H54 (cell line): ENCODE measurements at regions not wholly inside any gene's neighbourhood (a gene's known extent, or its start where the extent isn't known, plus 50 kb on each side); places are given as distances from the start of the nearest gene placed in this dataset.

ENCODE experiments used
- DNase-seq: peaks from one replicate; pipeline ENCODE4 v3.0.0; 2011; ENCODE audit warnings: low spot score, mixed read lengths; ENCODE audit not compliant: insufficient read length
- FAIRE-seq: peaks from 3 replicates; lab custom pipeline; 2011; peaks lifted over from hg19 to GRCh38; lab: Jason Lieb, UNC
- POLR2A ChIP-seq: IDR thresholded peaks from 2 replicates; pipeline ENCODE4 v1.6.1; 2011; ENCODE audit warnings: low read depth, mild to moderate bottlenecking, low read length

GRCh38 chr6:137787016-137787415 is 80.0 kb upstream of the TNFAIP3 start:
- no peak for TF ChIP-seq POLR2A
- no peak for FAIRE-seq

GRCh38 chr6:137788248-137788647 is 78.8 kb upstream of the TNFAIP3 start:
- no peak for DNase-seq

More at GRCh38 chr6:137787016-137787415, 80.0 kb upstream of the TNFAIP3 start:
- no peak for DNase-seq

GRCh38 chr6:137791281-137792159 is 75.5 kb upstream of the TNFAIP3 start:
- FAIRE-seq (no peak), DNase-seq (no peak)
- no peak for TF ChIP-seq POLR2A

More at GRCh38 chr6:137788248-137788647, 78.8 kb upstream of the TNFAIP3 start:
- no peak for TF ChIP-seq POLR2A
- FAIRE-seq: no peak

GRCh38 chr6:137792160-137793033 is 74.7 kb upstream of the TNFAIP3 start:
- DNase-seq (no peak), FAIRE-seq (no peak)
- TF ChIP-seq POLR2A: no peak

GRCh38 chr6:137793805-137794515 is 73.1 kb upstream of the TNFAIP3 start:
- TF ChIP-seq POLR2A: no peak
- DNase-seq (no peak), FAIRE-seq (no peak)

GRCh38 chr6:137794516-137795201 is 72.4 kb upstream of the TNFAIP3 start:
- FAIRE-seq: no peak
- no peak for DNase-seq
- TF ChIP-seq POLR2A: no peak

- DNase-seq (no peak), FAIRE-seq (no peak)
- TF ChIP-seq POLR2A: no peak
Observed at GRCh38 chr6:137795501-137795900, 71.6 kb upstream of the TNFAIP3 start.

- DNase-seq (no peak), FAIRE-seq (no peak)
- TF ChIP-seq POLR2A: no peak
Observed at GRCh38 chr6:137798261-137798660, 68.8 kb upstream of the TNFAIP3 start.

- TF ChIP-seq POLR2A: no peak
- DNase-seq: no peak
- FAIRE-seq: no peak
Observed at GRCh38 chr6:137798846-137799245, 68.2 kb upstream of the TNFAIP3 start.

GRCh38 chr6:137799950-137800568 is 67.0 kb upstream of the TNFAIP3 start:
- FAIRE-seq (no peak), DNase-seq (no peak)
- TF ChIP-seq POLR2A: no peak

- no peak for FAIRE-seq
Observed at GRCh38 chr6:137800762-137801161, 66.3 kb upstream of the TNFAIP3 start.

GRCh38 chr6:137801352-137802114 is 65.5 kb upstream of the TNFAIP3 start:
- DNase-seq (no peak), FAIRE-seq (no peak)
- no peak for TF ChIP-seq POLR2A

More at GRCh38 chr6:137800762-137801161, 66.3 kb upstream of the TNFAIP3 start:
- DNase-seq: no peak
- no peak for TF ChIP-seq POLR2A
